Uterus (tissue), 2 donors: ENCODE measurements at regions not wholly inside any gene's neighbourhood (a gene's known extent, or its start where the extent isn't known, plus 50 kb on each side); places are given as distances from the start of the nearest gene placed in this dataset.

ENCODE experiments used
- CTCF ChIP-seq, 4 experiments: fragments of 200-600 bp in 2 of 4; fragments of 450-650 bp in 2 of 4; sonication (generic) in 2 of 4; IDR thresholded peaks; one replicate each; pipeline ENCODE4 v1.5.1; 2016 to 2019; ENCODE audit warnings: antibody characterized with exemption in 4 of 4, mild to moderate bottlenecking in 2 of 4, moderate library complexity in 1 of 4
- POLR2A ChIP-seq, 2 donors: fragments of 450-650 bp; IDR thresholded peaks; one replicate each; pipeline ENCODE4 v1.6.1; 2016; ENCODE audit warnings: antibody characterized with exemption in 2 of 2, mild to moderate bottlenecking in 1 of 2, moderate library complexity in 1 of 2

DNA sequence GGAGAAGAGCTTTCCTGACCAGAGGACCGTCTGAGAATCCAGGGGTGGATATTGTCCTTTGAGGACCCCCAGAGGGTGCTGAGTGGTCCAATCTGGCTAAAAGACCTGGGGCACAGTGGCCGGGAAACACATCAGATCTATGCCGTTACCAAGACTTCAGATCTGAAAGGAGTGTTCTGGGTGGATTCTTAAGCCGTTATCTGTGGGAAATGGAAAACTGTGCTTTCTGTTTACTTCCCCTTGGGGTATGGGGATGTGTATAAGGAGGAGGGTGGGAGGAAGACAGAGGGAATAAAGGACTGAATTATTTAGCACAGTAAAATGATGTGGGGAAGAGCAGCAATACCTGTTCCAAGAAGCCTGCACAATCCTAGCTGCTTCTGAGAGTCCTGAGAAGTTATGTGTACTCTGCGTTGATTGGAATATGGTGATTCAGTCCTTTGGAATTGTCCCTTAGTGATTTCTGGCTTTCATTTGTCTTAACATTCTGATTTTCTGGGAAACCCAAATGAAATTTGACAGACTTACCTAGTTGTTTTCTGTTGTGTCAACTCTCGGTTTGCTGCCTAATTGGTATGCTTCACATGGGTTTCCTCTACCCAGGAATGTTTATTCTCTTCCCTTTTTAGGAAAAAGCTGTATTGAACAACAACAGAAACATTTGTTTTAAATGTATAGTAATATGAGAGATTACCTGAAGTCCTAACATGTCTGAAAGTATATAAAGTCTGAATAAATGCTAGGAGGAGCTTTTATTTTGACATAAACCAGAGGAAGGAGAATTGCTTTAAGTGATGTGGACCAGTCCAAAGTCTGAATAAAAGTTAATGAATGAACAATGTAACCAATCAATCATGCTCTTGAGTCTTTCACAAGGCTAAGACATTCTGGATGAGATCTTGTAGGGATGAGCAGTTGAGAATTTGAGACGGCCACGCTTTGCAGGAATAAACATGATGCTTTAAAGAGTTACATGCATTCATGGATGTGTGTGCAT, 427.1 kb upstream of the C2CD4B start:
- no peak for TF ChIP-seq CTCF (IDR thresholded peaks at IDR 0.05)
- no peak for TF ChIP-seq POLR2A (IDR thresholded peaks at IDR 0.05)
